ENCODE measurements at regions not wholly inside any gene's neighbourhood (a gene's known extent, or its start where the extent isn't known, plus 50 kb on each side); places are given as distances from the start of the nearest gene placed in this dataset.
"Not testable (repeated sequence)": the region's sequence is repeated elsewhere in the genome, so short reads cannot be mapped to it uniquely, and the experiment has no call there.

GRCh38 chr5:69014007-69014406 is 79.8 kb upstream of the SLC30A5 start:
- TF ChIP-seq CTCF (IDR thresholded peaks at IDR 0.05 in 2 of 3, conservative IDR thresholded peaks at IDR 0.05 in 1 of 3; ENCODE audit: borderline replicate concordance in 1 of 3, insufficient read depth in 1 of 3, low read depth in 2 of 3, low read length in 2 of 3); EZH2phosphoT487 (IDR thresholded peaks at IDR 0.05; ENCODE audit: borderline replicate concordance); ZFX (IDR thresholded peaks at IDR 0.05); POLR2A (IDR thresholded peaks at IDR 0.05; ENCODE audit: borderline replicate concordance, extremely low read depth, insufficient read depth, insufficient read length); CEBPB (IDR thresholded peaks at IDR 0.05; ENCODE audit: low read depth); ELF1 (IDR thresholded peaks at IDR 0.05; ENCODE audit: borderline replicate concordance, low read depth); REST (IDR thresholded peaks at IDR 0.05; ENCODE audit: low read depth); POLR2AphosphoS5 (IDR thresholded peaks at IDR 0.05; ENCODE audit: low read depth, low read length): not testable (repeated sequence)

Measured in HCT116 (cell line).